Endothelial cell of umbilical vein (primary cell): ENCODE measurements at regions not wholly inside any gene's neighbourhood (a gene's known extent, or its start where the extent isn't known, plus 50 kb on each side); places are given as distances from the start of the nearest gene placed in this dataset.

Experiments used
- CTCF ChIP-seq, 2 donors: IDR thresholded peaks; 1 replicate in 1 of 2; 2 replicates in 1 of 2; pipeline ENCODE4 v1.5.1; 2011; ENCODE audit warnings: low read length in 2 of 2, mild to moderate bottlenecking in 2 of 2, moderate library complexity in 2 of 2, control low read depth in 1 of 2, inconsistent platforms in 1 of 2, low read depth in 1 of 2; ENCODE audit not compliant: insufficient read depth in 1 of 2; ENCODE audit errors: extremely low read depth in 1 of 2
- EZH2 ChIP-seq: IDR thresholded peaks from 2 replicates; pipeline ENCODE4 v1.6.1; 2012; ENCODE audit warnings: borderline replicate concordance, low read depth, mild to moderate bottlenecking, moderate library complexity, low read length, inconsistent platforms; ENCODE audit not compliant: severe bottlenecking
- FOS ChIP-seq: IDR thresholded peaks from 2 replicates; pipeline ENCODE4 v1.6.1; 2011; ENCODE audit warnings: mild to moderate bottlenecking, low read length, moderate library complexity, borderline replicate concordance; ENCODE audit not compliant: insufficient read depth
- GATA2 ChIP-seq: IDR thresholded peaks from 2 replicates; pipeline ENCODE4 v1.7.0; 2011; ENCODE audit warnings: low read depth, mild to moderate bottlenecking, moderate library complexity, mixed read lengths, low read length; ENCODE audit not compliant: insufficient read length, insufficient read depth
- JUN ChIP-seq: IDR thresholded peaks from 2 replicates; pipeline ENCODE4 v1.6.1; 2011; ENCODE audit warnings: borderline replicate concordance, low read depth; ENCODE audit not compliant: insufficient read length, insufficient read depth
- MAX ChIP-seq: IDR thresholded peaks from 2 replicates; pipeline ENCODE4 v1.6.1; 2011; ENCODE audit not compliant: insufficient read depth, insufficient read length
- MYC ChIP-seq: IDR thresholded peaks from one replicate; pipeline ENCODE4 v1.6.1; 2011; ENCODE audit warnings: mild to moderate bottlenecking, low read depth, low read length
- POLR2A ChIP-seq: IDR thresholded peaks from 2 replicates; pipeline ENCODE4 v1.6.1; 2012; ENCODE audit warnings: low read depth, mild to moderate bottlenecking, control low read depth, low read length
- POLR2AphosphoS5 ChIP-seq: IDR thresholded peaks from 2 replicates; pipeline ENCODE4 v1.6.1; 2012; ENCODE audit warnings: low read depth, mild to moderate bottlenecking, control low read depth, low read length, moderate library complexity; ENCODE audit not compliant: insufficient read depth

DNA sequence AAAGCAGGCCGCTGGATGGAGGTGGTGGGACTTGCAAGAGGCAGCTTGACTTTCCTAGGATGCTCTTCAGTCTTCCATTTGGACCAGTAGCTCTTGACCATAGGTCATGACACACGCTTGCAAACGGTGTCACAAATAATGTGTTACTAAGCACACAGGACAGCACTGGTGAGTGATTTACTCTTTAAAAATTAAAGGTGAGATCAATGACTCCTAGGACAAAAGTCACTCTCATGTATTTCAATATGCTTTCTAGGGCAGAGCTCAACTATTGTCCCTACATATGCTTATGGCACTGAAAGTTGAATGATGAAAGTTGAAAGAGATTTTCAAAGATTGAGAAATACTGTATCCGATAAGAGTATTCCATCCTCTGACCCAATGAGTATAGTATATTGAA is 496.7 kb downstream of the EBF1 start:
- TF ChIP-seq CTCF (IDR thresholded peaks at IDR 0.05; ENCODE audit: extremely low read depth in 1 of 2, insufficient read depth in 1 of 2, low read depth in 1 of 2, low read length in 2 of 2) (no peak), MYC (no peak), JUN (no peak), POLR2A (no peak), EZH2 (no peak), POLR2AphosphoS5 (no peak), GATA2 (no peak), MAX (no peak), FOS (no peak)
